ENCODE measurements at regions not wholly inside any gene's neighbourhood (a gene's known extent, or its start where the extent isn't known, plus 50 kb on each side); places are given as distances from the start of the nearest gene placed in this dataset.

GRCh38 chr12:92546259-92546634 lies 156.5 kb upstream of the PLEKHG7 start:
- Histone ChIP-seq H3K27ac (ENCODE audit: low read depth, low read length) (no peak overlapping the region), H3K4me3 (ENCODE audit: low read length in 2 of 2) (no peak overlapping the region), H3K27me3 (ENCODE audit: insufficient read depth, low read length) (no peaks in the 10 kb centered on the region), H3K36me3 (ENCODE audit: insufficient read depth, low read length) (no peaks in the 10 kb centered on the region), H3K4me1 (ENCODE audit: insufficient read depth, low read length) (peaks cover 14% of the 10 kb centered on the region), H3K9me3 (ENCODE audit: control insufficient read depth in 1 of 2, low read length in 2 of 2) (no peaks in the 10 kb centered on the region)
- Mint-ChIP-seq H3K27ac (peak overlapping the region in 1 of 7 donors; percentile 42), H3K27me3 (no peaks in the 10 kb centered on the region), H3K4me1 (peaks cover 6 to 34% (median 23%) of the 10 kb centered on the region in 4 donors), H3K36me3 (no peaks in the 10 kb centered on the region), H3K4me3 (no peak overlapping the region), H3K9me3 (peaks cover 0 to 7% (median 1%) of the 10 kb centered on the region in 8 donors)
- intact Hi-C loops (cut with micrococcal nuclease) = no loop called here
- ChIA-PET POLR2A (ENCODE audit: partially characterized antibody) (interaction anchor here (1.0 to 3.4 kb wide), 2 partner anchors 10 to 400 kb away, joined by 3 to 11 read pairs; partner anchors contain the start of gene BTG1), CTCF (ENCODE audit: partially characterized antibody) (no interaction called here)
- DNase-seq = no peak

GRCh38 chr12:92544322-92544721 lies 158.5 kb upstream of the PLEKHG7 start:
- CTCF ChIA-PET (ENCODE audit: partially characterized antibody) = interaction anchor here (0.8 kb wide), 1 partner anchor 378 kb away, joined by 4 read pairs; no protein-coding TSS in a partner anchor

GRCh38 chr12:92543840-92544239 lies 158.9 kb upstream of the PLEKHG7 start:
- peak overlapping the region in 4 of 7 donors; percentile 3 to 50 (median 35) for H3K27ac Mint-ChIP-seq
- no peak for DNase-seq
- no peaks in the 10 kb centered on the region for H3K27me3 Mint-ChIP-seq
- Histone ChIP-seq H3K4me1 (ENCODE audit: insufficient read depth, low read length) (peaks cover 38% of the 10 kb centered on the region), H3K27ac (ENCODE audit: low read depth, low read length) (no peak overlapping the region), H3K9me3 (ENCODE audit: control insufficient read depth in 1 of 2, low read length in 2 of 2) (no peaks in the 10 kb centered on the region), H3K4me3 (ENCODE audit: low read length in 2 of 2) (no peak overlapping the region), H3K27me3 (ENCODE audit: insufficient read depth, low read length) (no peaks in the 10 kb centered on the region), H3K36me3 (ENCODE audit: insufficient read depth, low read length) (no peaks in the 10 kb centered on the region)
- ChIA-PET POLR2A (ENCODE audit: partially characterized antibody) (interaction anchor here (1.2 to 3.4 kb wide), 3 partner anchors 9 to 398 kb away, joined by 3 to 11 read pairs (median 3); partner anchors contain the start of gene BTG1), CTCF (ENCODE audit: partially characterized antibody) (interaction anchor here (0.8 kb wide), 1 partner anchor 378 kb away, joined by 4 read pairs; no protein-coding TSS in a partner anchor)
- H3K4me3 Mint-ChIP-seq = no peak overlapping the region
- peaks cover 0 to 8% (median under 1%) of the 10 kb centered on the region in 8 donors for H3K9me3 Mint-ChIP-seq
- intact Hi-C loops (cut with micrococcal nuclease) = no loop called here
- no peaks in the 10 kb centered on the region for H3K36me3 Mint-ChIP-seq
- H3K4me1 Mint-ChIP-seq = peaks cover 25 to 58% (median 45%) of the 10 kb centered on the region in 4 donors

More at GRCh38 chr12:92544322-92544721, 158.5 kb upstream of the PLEKHG7 start:
- H3K27ac Mint-ChIP-seq = peak overlapping the region in 2 of 7 donors; percentile 3 to 57
- no peak overlapping the region for H3K27ac ChIP-seq (ENCODE audit: low read depth, low read length)
- peaks cover 33% of the 10 kb centered on the region for H3K4me1 ChIP-seq (ENCODE audit: insufficient read depth, low read length)
- H3K9me3 ChIP-seq (ENCODE audit: control insufficient read depth in 1 of 2, low read length in 2 of 2) = no peaks in the 10 kb centered on the region
- H3K36me3 ChIP-seq (ENCODE audit: insufficient read depth, low read length) = no peaks in the 10 kb centered on the region
- H3K27me3 Mint-ChIP-seq = no peaks in the 10 kb centered on the region
- intact Hi-C loops (cut with micrococcal nuclease) = no loop called here
- peaks cover 0 to 7% (median 1%) of the 10 kb centered on the region in 8 donors for H3K9me3 Mint-ChIP-seq
- no peaks in the 10 kb centered on the region for H3K27me3 ChIP-seq (ENCODE audit: insufficient read depth, low read length)
- POLR2A ChIA-PET (ENCODE audit: partially characterized antibody) = interaction anchor here (0.7 to 3.4 kb wide), 4 partner anchors 9 to 410 kb away, joined by 3 to 11 read pairs (median 4); partner anchors contain the start of gene BTG1
- peaks cover 21 to 53% (median 41%) of the 10 kb centered on the region in 4 donors for H3K4me1 Mint-ChIP-seq
- no peak for DNase-seq
- H3K4me3 Mint-ChIP-seq = peak overlapping the region in 2 of 8 donors; percentile 10 to 33
- no peak overlapping the region for H3K4me3 ChIP-seq (ENCODE audit: low read length in 2 of 2)
- no peaks in the 10 kb centered on the region for H3K36me3 Mint-ChIP-seq

- Mint-ChIP-seq H3K27me3 (no peaks in the 10 kb centered on the region), H3K4me3 (no peak overlapping the region), H3K36me3 (no peaks in the 10 kb centered on the region), H3K27ac (peak overlapping the region in 5 of 7 donors; percentile 2 to 76 (median 49)), H3K4me1 (peaks cover 27 to 62% (median 49%) of the 10 kb centered on the region in 4 donors), H3K9me3 (peaks cover 0 to 10% (median 0%) of the 10 kb centered on the region in 8 donors)
- CTCF ChIA-PET (ENCODE audit: partially characterized antibody) = no interaction called here
- Histone ChIP-seq H3K27me3 (ENCODE audit: insufficient read depth, low read length) (no peaks in the 10 kb centered on the region), H3K4me3 (ENCODE audit: low read length in 2 of 2) (no peak overlapping the region), H3K36me3 (ENCODE audit: insufficient read depth, low read length) (no peaks in the 10 kb centered on the region), H3K4me1 (ENCODE audit: insufficient read depth, low read length) (peaks cover 43% of the 10 kb centered on the region), H3K27ac (ENCODE audit: low read depth, low read length) (no peak overlapping the region), H3K9me3 (ENCODE audit: control insufficient read depth in 1 of 2, low read length in 2 of 2) (no peaks in the 10 kb centered on the region)
- DNase-seq = no peak
- POLR2A ChIA-PET (ENCODE audit: partially characterized antibody) = interaction anchor here (1.3 to 3.4 kb wide), 2 partner anchors 13 to 398 kb away, joined by 3 to 11 read pairs; partner anchors contain the start of gene BTG1
- intact Hi-C loops (cut with micrococcal nuclease) = no loop called here
These were observed 159.4 kb upstream of the PLEKHG7 start for GRCh38 chr12:92543359-92543758.

DNA sequence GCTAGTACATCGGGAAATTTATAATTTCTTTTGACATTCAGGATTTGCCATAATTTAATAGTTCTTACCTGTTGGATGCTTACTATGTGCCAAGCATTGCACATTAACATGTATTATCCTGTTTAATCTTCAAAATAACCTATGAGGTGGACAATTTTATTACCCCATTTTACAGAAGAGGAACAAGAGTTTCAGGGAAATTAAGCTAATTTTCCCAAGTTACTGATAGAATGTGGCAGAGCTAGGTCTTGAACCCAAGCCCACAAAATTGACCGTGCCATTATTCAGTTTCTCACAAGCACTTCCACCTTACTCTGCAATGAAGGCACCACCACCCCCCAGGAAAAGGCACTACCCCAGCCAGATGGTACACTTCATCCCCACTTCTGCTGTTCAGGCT lies 161.1 kb upstream of the PLEKHG7 start:
- DNase-seq = no peak
- peak overlapping the region; percentile 8 for H3K27ac ChIP-seq (ENCODE audit: low read depth, low read length)
- H3K9me3 Mint-ChIP-seq = peaks cover 0 to 10% (median 0%) of the 10 kb centered on the region in 8 donors
- no peak overlapping the region for H3K4me3 ChIP-seq (ENCODE audit: low read length in 2 of 2)
- H3K4me1 ChIP-seq (ENCODE audit: insufficient read depth, low read length) = peaks cover 54% of the 10 kb centered on the region
- H3K27me3 Mint-ChIP-seq = no peaks in the 10 kb centered on the region
- ChIA-PET POLR2A (ENCODE audit: partially characterized antibody) (interaction anchor here (1.0 to 5.5 kb wide), 7 partner anchors 15 to 397 kb away, joined by 3 to 33 read pairs (median 9); partner anchors contain the start of gene BTG1), CTCF (ENCODE audit: partially characterized antibody) (interaction anchor here (2.1 kb wide), 1 partner anchor 133 kb away, joined by 4 read pairs; no protein-coding TSS in a partner anchor)
- H3K9me3 ChIP-seq (ENCODE audit: control insufficient read depth in 1 of 2, low read length in 2 of 2) = no peaks in the 10 kb centered on the region
- peaks cover 33 to 72% (median 60%) of the 10 kb centered on the region in 4 donors for H3K4me1 Mint-ChIP-seq
- H3K27ac Mint-ChIP-seq = peak overlapping the region in 5 of 7 donors; percentile 77 to 96 (median 84)
- H3K36me3 Mint-ChIP-seq = no peaks in the 10 kb centered on the region
- no peaks in the 10 kb centered on the region for H3K36me3 ChIP-seq (ENCODE audit: insufficient read depth, low read length)
- intact Hi-C loops (cut with micrococcal nuclease) = no loop called here
- peak overlapping the region in 2 of 8 donors; percentile 4 to 6 for H3K4me3 Mint-ChIP-seq
- no peaks in the 10 kb centered on the region for H3K27me3 ChIP-seq (ENCODE audit: insufficient read depth, low read length)

GRCh38 chr12:92540782-92541423 lies 161.9 kb upstream of the PLEKHG7 start:
- peaks cover 0 to 10% (median 0%) of the 10 kb centered on the region in 8 donors for H3K9me3 Mint-ChIP-seq
- peak overlapping the region; percentile 75 to 96 (median 92) for H3K27ac Mint-ChIP-seq
- no peak overlapping the region for H3K4me3 ChIP-seq (ENCODE audit: low read length in 2 of 2)
- DNase-seq = no peak
- H3K4me1 Mint-ChIP-seq = peaks cover 34 to 77% (median 64%) of the 10 kb centered on the region in 4 donors
- H3K27me3 Mint-ChIP-seq = no peaks in the 10 kb centered on the region
- no peaks in the 10 kb centered on the region for H3K27me3 ChIP-seq (ENCODE audit: insufficient read depth, low read length)
- CTCF ChIA-PET (ENCODE audit: partially characterized antibody) = interaction anchor here (1.1 to 2.1 kb wide), 4 partner anchors 16 to 132 kb away, joined by 3 to 4 read pairs (median 4); no protein-coding TSS in a partner anchor
- POLR2A ChIA-PET (ENCODE audit: partially characterized antibody) = interaction anchor here (0.8 to 5.5 kb wide), 12 partner anchors 9 to 396 kb away, joined by 3 to 33 read pairs (median 5); partner anchors contain the start of gene BTG1
- H3K36me3 Mint-ChIP-seq = no peaks in the 10 kb centered on the region
- H3K9me3 ChIP-seq (ENCODE audit: control insufficient read depth in 1 of 2, low read length in 2 of 2) = no peaks in the 10 kb centered on the region
- intact Hi-C loops (cut with micrococcal nuclease) = no loop called here
- H3K4me3 Mint-ChIP-seq = peak overlapping the region in 6 of 8 donors; percentile 17 to 87 (median 48)
- peak overlapping the region; percentile 27 for H3K27ac ChIP-seq (ENCODE audit: low read depth, low read length)
- no peaks in the 10 kb centered on the region for H3K36me3 ChIP-seq (ENCODE audit: insufficient read depth, low read length)
- H3K4me1 ChIP-seq (ENCODE audit: insufficient read depth, low read length) = peaks cover 54% of the 10 kb centered on the region
